ENCODE measurements at regions not wholly inside any gene's neighbourhood (a gene's known extent, or its start where the extent isn't known, plus 50 kb on each side); places are given as distances from the start of the nearest gene placed in this dataset.

DNA sequence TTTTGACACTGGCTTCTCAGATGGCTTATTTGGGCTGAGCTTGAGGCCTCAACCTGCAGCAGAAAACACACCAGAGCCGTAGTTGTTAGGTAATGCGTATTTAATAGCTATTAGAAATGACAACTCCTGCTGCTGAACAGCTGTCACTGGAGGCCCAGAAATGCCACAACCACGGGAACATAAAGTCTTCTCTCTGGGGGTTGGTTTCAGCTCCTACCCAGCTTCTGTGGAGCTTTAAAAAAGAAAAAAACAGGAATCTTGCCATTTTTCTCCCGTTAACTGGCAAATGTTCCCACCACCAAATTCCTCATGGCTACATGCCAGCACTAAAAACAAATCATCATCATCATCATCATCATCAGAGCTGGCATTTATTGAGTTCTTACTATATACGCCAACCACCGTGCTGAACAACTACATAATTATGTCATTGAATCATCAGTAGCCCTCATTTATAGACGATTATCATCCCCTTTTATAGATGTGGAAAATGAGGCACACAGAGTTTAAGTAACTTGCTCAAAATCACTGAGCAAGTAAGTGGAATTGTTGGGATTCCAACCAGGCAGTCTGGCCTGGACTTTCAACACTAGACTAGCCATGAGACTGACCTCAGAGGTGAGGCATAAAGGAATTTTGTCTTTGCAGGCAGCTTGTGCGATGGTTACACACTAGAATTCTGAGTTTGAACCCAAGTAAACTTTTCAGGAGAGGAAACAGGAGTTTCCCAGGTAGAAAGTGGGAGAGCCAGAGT lies 185.3 kb upstream of the WWC1 start:
- 65 to 67% methylated on average over 8 of the region's 8 CpGs for WGBS, 2 donors
- no peak for ATAC-seq

DNA sequence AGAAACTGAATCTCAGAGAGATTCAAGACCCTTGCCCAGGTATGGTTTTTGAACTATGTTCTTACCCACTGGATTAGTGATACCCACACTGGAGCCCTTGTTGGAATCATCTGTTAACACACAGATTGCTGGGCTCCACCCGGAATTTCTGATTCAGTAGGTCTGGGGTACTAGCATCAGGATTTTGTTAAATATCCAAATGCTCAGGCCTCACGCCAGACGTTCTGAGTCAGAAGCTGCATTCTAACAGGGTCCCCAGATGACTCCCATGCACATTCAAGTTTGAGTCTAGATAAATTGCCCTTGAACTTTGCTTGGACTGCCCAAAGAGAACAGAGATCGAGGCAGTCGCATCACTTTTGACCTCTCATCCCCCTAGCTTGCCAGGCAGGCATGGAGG lies 182.0 kb upstream of the WWC1 start:
- H3K27me3 ChIP-seq = no peaks in the 10 kb centered on the region
- no peak overlapping the region for H3K27ac ChIP-seq
- no peak for DNase-seq
- no peaks in the 10 kb centered on the region for H3K36me3 ChIP-seq (replicated peaks in 1 of 2; ENCODE audit: insufficient read depth in 1 of 2, low read depth in 2 of 2)
- no peak for ATAC-seq
- 58 to 71% methylated on average over 5 of the region's 5 CpGs for WGBS, 2 donors
- no peaks in the 10 kb centered on the region for H3K4me1 ChIP-seq
- H3K9me3 ChIP-seq = no peaks in the 10 kb centered on the region
- TF ChIP-seq CTCF (IDR thresholded peaks at IDR 0.05) (no peak), POLR2A (IDR thresholded peaks at IDR 0.05) (no peak)
- H3K4me3 ChIP-seq = no peak overlapping the region
- intact Hi-C loops (cut with DNase I) = no loop called here

More for the DNA sequence above, 185.3 kb upstream of the WWC1 start:
- TF ChIP-seq CTCF (IDR thresholded peaks at IDR 0.05) (no peak), POLR2A (IDR thresholded peaks at IDR 0.05) (no peak)
- no peak for DNase-seq
- Histone ChIP-seq H3K36me3 (replicated peaks in 1 of 2; ENCODE audit: insufficient read depth in 1 of 2, low read depth in 2 of 2) (no peaks in the 10 kb centered on the region), H3K27me3 (no peaks in the 10 kb centered on the region), H3K9me3 (no peaks in the 10 kb centered on the region), H3K4me3 (no peak overlapping the region), H3K4me1 (no peaks in the 10 kb centered on the region), H3K27ac (no peak overlapping the region)
- intact Hi-C loops (cut with DNase I) = no loop called here

DNA sequence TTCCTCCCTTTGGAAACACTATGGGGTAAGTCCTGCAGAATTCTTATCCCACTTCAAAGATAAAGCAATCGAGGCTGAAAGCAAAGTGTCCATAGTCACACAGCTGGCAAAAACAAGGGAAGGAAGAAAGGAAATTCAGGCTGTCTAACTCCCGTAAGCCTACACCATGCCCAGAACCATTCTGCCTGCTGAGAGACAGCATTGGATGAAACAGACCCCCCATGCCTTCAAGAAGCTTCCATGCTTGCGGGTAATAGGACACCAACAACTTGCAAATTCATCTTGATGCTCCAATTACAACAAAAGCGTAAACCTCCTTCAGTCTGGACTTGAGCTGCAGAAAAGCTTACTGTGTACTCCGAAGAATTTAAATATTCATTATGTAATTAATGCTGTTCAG lies 181.1 kb upstream of the WWC1 start:
- Histone ChIP-seq H3K4me3 (no peak overlapping the region), H3K27me3 (no peaks in the 10 kb centered on the region), H3K27ac (no peak overlapping the region), H3K4me1 (no peaks in the 10 kb centered on the region), H3K36me3 (replicated peaks in 1 of 2; ENCODE audit: insufficient read depth in 1 of 2, low read depth in 2 of 2) (no peaks in the 10 kb centered on the region), H3K9me3 (no peaks in the 10 kb centered on the region)
- 60 to 68% methylated on average over 5 of the region's 5 CpGs for WGBS, 2 donors
- no peak for TF ChIP-seq CTCF (IDR thresholded peaks at IDR 0.05)
- TF ChIP-seq POLR2A (IDR thresholded peaks at IDR 0.05) = no peak
- intact Hi-C loops (cut with DNase I) = loop anchor here (10.0 kb wide), 1 partner anchor 104 kb away; no protein-coding TSS in a partner anchor
- ATAC-seq = no peak
- DNase-seq = no peak

DNA sequence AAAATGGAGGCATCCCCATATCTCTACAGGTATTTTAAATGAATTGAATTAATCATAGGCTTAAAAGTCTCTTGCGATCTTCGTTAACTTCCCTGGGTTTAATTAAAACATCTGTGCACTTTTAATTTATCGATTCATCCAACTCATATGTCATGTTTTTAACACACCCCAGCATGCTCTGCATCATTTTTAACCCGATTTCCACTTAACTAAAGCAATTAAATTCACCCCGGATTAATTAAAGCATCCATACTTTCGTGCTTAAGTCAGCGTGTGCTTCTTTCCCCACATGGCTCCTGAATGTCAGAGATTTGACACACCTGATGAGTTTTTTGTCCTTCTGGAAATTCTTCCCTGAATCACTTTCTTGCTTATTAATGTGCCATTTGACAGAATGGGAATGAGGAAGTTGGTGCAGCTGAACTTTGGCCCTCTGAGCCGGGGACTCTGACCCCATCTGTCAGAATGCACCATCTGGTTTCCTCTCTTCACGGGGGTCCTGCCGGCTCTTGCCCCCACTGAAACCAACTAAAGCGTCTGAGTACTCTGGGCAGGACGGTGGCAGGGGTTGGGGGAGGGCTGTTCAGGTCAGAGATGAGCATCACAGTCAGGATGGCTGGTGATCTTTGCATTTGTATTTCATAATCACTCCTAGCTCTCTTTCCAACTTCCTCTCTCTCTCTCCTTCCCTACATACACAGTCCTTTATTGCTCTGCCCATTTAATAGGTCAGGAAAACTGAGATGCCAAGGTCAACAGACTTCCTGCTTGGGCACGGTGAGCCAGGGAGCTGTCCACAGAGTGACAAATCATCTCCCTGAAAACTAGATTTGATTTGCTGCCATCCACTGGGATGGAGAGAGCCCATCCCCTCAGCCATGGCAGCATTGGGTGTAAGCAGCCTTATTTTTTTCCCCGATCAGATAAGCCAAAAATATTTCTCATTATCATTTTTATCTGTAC lies 180.3 kb upstream of the WWC1 start:
- WGBS, 2 donors = 37% methylated on average over 14 of the region's 14 CpGs
- ATAC-seq = no peak

More for the DNA sequence above, 180.3 kb upstream of the WWC1 start:
- no peak overlapping the region for H3K27ac ChIP-seq
- no peak overlapping the region for H3K4me3 ChIP-seq
- no peaks in the 10 kb centered on the region for H3K9me3 ChIP-seq
- DNase-seq = no peak
- intact Hi-C loops (cut with DNase I) = loop anchor here (10.0 kb wide), 1 partner anchor 104 kb away; no protein-coding TSS in a partner anchor
- no peak for TF ChIP-seq POLR2A (IDR thresholded peaks at IDR 0.05)
- no peak for TF ChIP-seq CTCF (IDR thresholded peaks at IDR 0.05)
- no peaks in the 10 kb centered on the region for H3K36me3 ChIP-seq (replicated peaks in 1 of 2; ENCODE audit: insufficient read depth in 1 of 2, low read depth in 2 of 2)
- no peaks in the 10 kb centered on the region for H3K27me3 ChIP-seq
- H3K4me1 ChIP-seq = no peaks in the 10 kb centered on the region
